Left lung (tissue), 4 donors: ENCODE measurements at regions not wholly inside any gene's neighbourhood (a gene's known extent, or its start where the extent isn't known, plus 50 kb on each side); places are given as distances from the start of the nearest gene placed in this dataset.

ENCODE experiments used
- ATAC-seq: fragments of 200-7000 bp; cut with Tn5 transposase; one replicate; pipeline ENCODE4 v1.9.1; 2020; ENCODE audit warnings: moderate library complexity
- DNase-seq, 4 donors: peaks; one replicate each; pipeline ENCODE4 v3.0.0-alpha.2; 2013 to 2020
- H3K27ac ChIP-seq, 2 donors: fragments of 200-600 bp; sonication (generic) in 1 of 2; one replicate each; pipeline versions ENCODE4 v1.5.0 to v1.8.0; 2020 to 2021
- H3K27me3 ChIP-seq, 2 donors: fragments of 200-600 bp; sonication (generic) in 1 of 2; one replicate each; pipeline versions ENCODE4 v1.5.0 to v1.8.0; 2020 to 2021
- H3K36me3 ChIP-seq, 2 donors: fragments of 200-600 bp; sonication (generic) in 1 of 2; one replicate each; pipeline versions ENCODE4 v1.5.0 to v1.8.0; 2020 to 2021
- H3K4me1 ChIP-seq, 2 donors: fragments of 200-600 bp; one replicate each; pipeline ENCODE4 v1.8.0; 2021
- H3K4me3 ChIP-seq, 2 donors: fragments of 200-600 bp; sonication (generic) in 1 of 2; one replicate each; pipeline versions ENCODE4 v1.5.0 to v1.8.0; 2020 to 2021; ENCODE audit warnings: mild to moderate bottlenecking in 1 of 2
- H3K9me3 ChIP-seq, 2 donors: fragments of 200-600 bp; sonication (generic) in 1 of 2; one replicate each; pipeline versions ENCODE4 v1.5.0 to v1.8.0; 2020 to 2021
- intact Hi-C, 2 donors: fragments of 100-400 bp; cut with DNase I; formaldehyde crosslinking; loops; one replicate each; pipeline versions ENCODE4 v1.11.2 to v1.14.2; 2022
- microRNA-seq, 2 donors: library from miRNA; unstranded; fragments of <30 nt; microRNA quantifications; one replicate each; pipeline ENCODE4, GENCODE V29; 2019
- TF ChIP-seq, protein P1 (sequence below), 2 donors: fragments of 200-600 bp; sonication (generic) in 1 of 2; IDR thresholded peaks; one replicate each; pipeline versions ENCODE4 v1.5.0 to v1.8.0; 2021; ENCODE audit warnings: antibody characterized with exemption in 2 of 2
- donor health status: DM: no; HTN: yes; CAD: no.
- donor health status: DM: no; HTN: no; CAD: no.

DNA sequence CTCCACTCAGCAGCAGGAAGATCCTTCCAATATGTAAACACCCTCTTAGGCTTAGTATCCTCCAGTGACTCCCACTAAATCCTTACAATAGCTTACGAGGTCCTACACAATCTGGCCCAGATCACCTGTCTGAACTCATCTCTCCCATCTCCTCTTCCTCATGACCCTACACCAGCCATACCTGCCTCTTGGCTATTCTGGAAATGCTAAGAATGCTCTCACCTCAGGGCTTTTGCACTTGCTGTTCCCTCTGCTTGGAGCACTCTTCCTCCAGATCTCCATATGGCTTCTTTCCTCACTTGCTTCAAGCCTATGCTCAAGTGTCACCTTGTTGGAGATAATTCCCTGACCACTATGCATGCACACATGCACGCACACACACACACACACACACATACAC lies 50.8 kb upstream of the FRMD4A start:
- intact Hi-C loops: no loop called here
- ATAC-seq: no peak
- TF ChIP-seq, protein P1, sequence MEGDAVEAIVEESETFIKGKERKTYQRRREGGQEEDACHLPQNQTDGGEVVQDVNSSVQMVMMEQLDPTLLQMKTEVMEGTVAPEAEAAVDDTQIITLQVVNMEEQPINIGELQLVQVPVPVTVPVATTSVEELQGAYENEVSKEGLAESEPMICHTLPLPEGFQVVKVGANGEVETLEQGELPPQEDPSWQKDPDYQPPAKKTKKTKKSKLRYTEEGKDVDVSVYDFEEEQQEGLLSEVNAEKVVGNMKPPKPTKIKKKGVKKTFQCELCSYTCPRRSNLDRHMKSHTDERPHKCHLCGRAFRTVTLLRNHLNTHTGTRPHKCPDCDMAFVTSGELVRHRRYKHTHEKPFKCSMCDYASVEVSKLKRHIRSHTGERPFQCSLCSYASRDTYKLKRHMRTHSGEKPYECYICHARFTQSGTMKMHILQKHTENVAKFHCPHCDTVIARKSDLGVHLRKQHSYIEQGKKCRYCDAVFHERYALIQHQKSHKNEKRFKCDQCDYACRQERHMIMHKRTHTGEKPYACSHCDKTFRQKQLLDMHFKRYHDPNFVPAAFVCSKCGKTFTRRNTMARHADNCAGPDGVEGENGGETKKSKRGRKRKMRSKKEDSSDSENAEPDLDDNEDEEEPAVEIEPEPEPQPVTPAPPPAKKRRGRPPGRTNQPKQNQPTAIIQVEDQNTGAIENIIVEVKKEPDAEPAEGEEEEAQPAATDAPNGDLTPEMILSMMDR (IDR thresholded peaks at IDR 0.05): no peak

DNA sequence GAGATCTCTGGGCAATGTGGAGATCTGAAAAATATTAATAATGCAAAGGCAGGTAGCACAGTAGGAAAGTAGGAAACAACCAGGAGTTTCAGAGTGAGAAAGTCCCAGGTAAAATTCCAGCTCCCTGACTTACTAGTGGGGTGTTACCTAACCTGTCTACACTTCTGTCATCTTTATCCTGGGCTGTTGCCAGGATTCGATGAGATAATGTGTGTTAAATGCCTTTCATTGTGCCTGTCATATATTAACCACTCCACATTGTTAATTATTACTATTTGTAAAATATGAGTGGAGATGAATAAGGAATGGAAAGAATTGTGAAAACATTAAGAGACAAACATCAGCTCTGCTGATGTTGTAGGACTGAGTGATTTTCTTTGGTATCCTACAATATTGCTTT lies 50.0 kb upstream of the FRMD4A start:
- Histone ChIP-seq H3K4me1 (no peaks in the 10 kb centered on the region), H3K9me3 (no peaks in the 10 kb centered on the region), H3K27me3 (no peaks in the 10 kb centered on the region), H3K27ac (no peak overlapping the region), H3K36me3 (no peaks in the 10 kb centered on the region), H3K4me3 (no peak overlapping the region)
- intact Hi-C loops: no loop called here
- ATAC-seq: no peak
- DNase-seq: no peak
- TF ChIP-seq, protein P1 (IDR thresholded peaks at IDR 0.05): no peak

More for the DNA sequence above, 50.8 kb upstream of the FRMD4A start:
- DNase-seq: no peak
- Histone ChIP-seq H3K36me3 (no peaks in the 10 kb centered on the region), H3K4me1 (no peaks in the 10 kb centered on the region), H3K4me3 (no peak overlapping the region), H3K27me3 (no peaks in the 10 kb centered on the region), H3K9me3 (no peaks in the 10 kb centered on the region), H3K27ac (no peak overlapping the region)

Small RNA genes lying in the stretch of these regions (microRNA-seq; reads per million reads assigned to microRNA genes)
- 0 reads per million in 2 donors for gene MIR1265
- gene MIR4293: 0 reads per million in 2 donors
